Vagina (tissue), 2 donors: ENCODE measurements at regions not wholly inside any gene's neighbourhood (a gene's known extent, or its start where the extent isn't known, plus 50 kb on each side); places are given as distances from the start of the nearest gene placed in this dataset.

ENCODE experiments used
- DNase-seq, 2 donors: peaks; one replicate each; pipeline ENCODE4 v3.0.0-alpha.2; 2017; ENCODE audit errors: extremely low spot score in 2 of 2
- H3K27ac ChIP-seq: fragments of 200-600 bp; sonication (generic); one replicate; pipeline ENCODE4 v1.5.1; 2019
- H3K27me3 ChIP-seq: fragments of 200-600 bp; sonication (generic); one replicate; pipeline ENCODE4 v1.5.1; 2019
- H3K36me3 ChIP-seq, 2 donors: fragments of 200-600 bp; sonication (generic); one replicate each; pipeline ENCODE4 v1.5.1; 2017 to 2019
- H3K4me1 ChIP-seq: fragments of 200-600 bp; sonication (generic); one replicate; pipeline ENCODE4 v1.5.1; 2019
- H3K4me3 ChIP-seq, 2 donors: fragments of 200-600 bp; sonication (generic); 1 replicate in 1 of 2; 2 replicates in 1 of 2; pipeline ENCODE4 v1.5.1; 2016 to 2019
- H3K9me3 ChIP-seq: fragments of 200-600 bp; sonication (generic); one replicate; pipeline ENCODE4 v1.5.1; 2019
- POLR2A ChIP-seq, 2 donors: fragments of 450-650 bp; IDR thresholded peaks; one replicate each; pipeline ENCODE4 v1.6.1; 2017; ENCODE audit warnings: antibody characterized with exemption in 2 of 2, mild to moderate bottlenecking in 2 of 2, moderate library complexity in 2 of 2
- POLR2AphosphoS5 ChIP-seq, 2 donors: sonication (generic); formaldehyde crosslinking; IDR thresholded peaks; one replicate each; pipeline ENCODE4 v1.9.0; 2017; ENCODE audit warnings: antibody characterized with exemption in 2 of 2, mild to moderate bottlenecking in 2 of 2, low read depth in 1 of 2; ENCODE audit not compliant: insufficient read depth in 1 of 2
- intact Hi-C: fragments of 100-400 bp; cut with DNase I; formaldehyde crosslinking; loops from one replicate; pipeline ENCODE4 v1.15.1; 2023
- TF ChIP-seq, protein P1 (sequence below), 3 experiments: fragments of 450-650 bp in 2 of 3; fragments of 200-600 bp in 1 of 3; sonication (generic) in 1 of 3; IDR thresholded peaks; one replicate each; pipeline ENCODE4 v1.5.1; 2017 to 2019; ENCODE audit warnings: antibody characterized with exemption in 3 of 3, mild to moderate bottlenecking in 2 of 3, moderate library complexity in 2 of 3

DNA sequence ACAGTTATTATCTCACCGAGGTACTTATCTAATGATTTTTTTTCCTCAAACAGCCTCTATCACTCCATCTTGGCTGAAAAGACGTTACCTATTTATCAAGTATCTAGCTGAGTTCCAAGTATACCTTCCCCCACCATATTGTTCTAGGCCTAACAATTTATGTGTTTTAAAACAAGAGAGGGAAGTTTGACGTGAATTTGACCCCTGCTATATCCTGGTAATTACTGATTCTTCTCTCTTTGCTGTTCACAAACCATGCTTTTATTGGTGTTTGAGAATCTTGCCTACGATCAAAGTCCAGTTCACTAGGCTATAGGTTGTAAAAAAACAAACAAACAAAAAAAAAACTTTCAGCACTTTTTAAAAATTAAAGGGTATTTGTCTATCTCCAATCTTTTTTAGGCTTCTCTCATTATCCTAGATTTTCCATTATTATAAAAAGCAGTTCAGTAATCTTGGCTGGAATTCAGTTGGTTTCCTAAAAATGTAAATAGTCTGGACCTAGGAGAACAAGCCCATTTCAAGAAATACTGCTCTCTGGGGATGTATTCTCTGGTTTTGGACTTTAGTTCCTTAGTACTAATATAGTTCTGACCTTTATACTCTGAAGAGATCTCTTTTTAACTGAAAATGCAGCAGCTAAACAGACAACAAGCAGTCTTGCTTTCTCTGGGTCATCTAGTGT lies 505.4 kb downstream of the CPS1 start:
- TF ChIP-seq POLR2A (IDR thresholded peaks at IDR 0.05) (no peak), POLR2AphosphoS5 (IDR thresholded peaks at IDR 0.05; ENCODE audit: insufficient read depth in 1 of 2, low read depth in 1 of 2) (no peak)
- TF ChIP-seq, protein P1, sequence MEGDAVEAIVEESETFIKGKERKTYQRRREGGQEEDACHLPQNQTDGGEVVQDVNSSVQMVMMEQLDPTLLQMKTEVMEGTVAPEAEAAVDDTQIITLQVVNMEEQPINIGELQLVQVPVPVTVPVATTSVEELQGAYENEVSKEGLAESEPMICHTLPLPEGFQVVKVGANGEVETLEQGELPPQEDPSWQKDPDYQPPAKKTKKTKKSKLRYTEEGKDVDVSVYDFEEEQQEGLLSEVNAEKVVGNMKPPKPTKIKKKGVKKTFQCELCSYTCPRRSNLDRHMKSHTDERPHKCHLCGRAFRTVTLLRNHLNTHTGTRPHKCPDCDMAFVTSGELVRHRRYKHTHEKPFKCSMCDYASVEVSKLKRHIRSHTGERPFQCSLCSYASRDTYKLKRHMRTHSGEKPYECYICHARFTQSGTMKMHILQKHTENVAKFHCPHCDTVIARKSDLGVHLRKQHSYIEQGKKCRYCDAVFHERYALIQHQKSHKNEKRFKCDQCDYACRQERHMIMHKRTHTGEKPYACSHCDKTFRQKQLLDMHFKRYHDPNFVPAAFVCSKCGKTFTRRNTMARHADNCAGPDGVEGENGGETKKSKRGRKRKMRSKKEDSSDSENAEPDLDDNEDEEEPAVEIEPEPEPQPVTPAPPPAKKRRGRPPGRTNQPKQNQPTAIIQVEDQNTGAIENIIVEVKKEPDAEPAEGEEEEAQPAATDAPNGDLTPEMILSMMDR (IDR thresholded peaks at IDR 0.05): no peak
- Histone ChIP-seq H3K9me3 (no peaks in the 10 kb centered on the region), H3K4me1 (no peaks in the 10 kb centered on the region), H3K4me3 (no peak overlapping the region), H3K36me3 (no peaks in the 10 kb centered on the region), H3K27me3 (no peaks in the 10 kb centered on the region), H3K27ac (no peak overlapping the region)
- intact Hi-C loops: no loop called here
- no peak for DNase-seq

DNA sequence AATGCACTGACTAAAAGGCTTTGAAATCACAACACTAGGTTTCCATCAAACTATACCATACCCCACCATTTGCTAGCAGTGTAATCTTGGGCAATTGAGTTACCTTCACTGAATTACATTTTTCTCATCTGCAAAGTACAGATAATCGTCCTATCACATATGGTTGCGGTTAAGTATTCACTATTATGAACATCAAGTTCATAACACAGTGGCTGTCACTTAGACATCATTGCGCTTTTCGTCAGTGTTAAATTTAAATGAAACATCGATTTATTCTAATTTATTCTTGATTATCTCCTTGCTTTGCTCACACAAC lies 505.9 kb downstream of the CPS1 start:
- no peak overlapping the region for H3K27ac ChIP-seq
- no peak overlapping the region for H3K4me3 ChIP-seq
- no peaks in the 10 kb centered on the region for H3K27me3 ChIP-seq
- no peak for TF ChIP-seq POLR2A (IDR thresholded peaks at IDR 0.05)
- no peak for TF ChIP-seq POLR2AphosphoS5 (IDR thresholded peaks at IDR 0.05; ENCODE audit: insufficient read depth in 1 of 2, low read depth in 1 of 2)
- TF ChIP-seq, protein P1 (IDR thresholded peaks at IDR 0.05): no peak
- DNase-seq: no peak
- H3K36me3 ChIP-seq: no peaks in the 10 kb centered on the region
- no peaks in the 10 kb centered on the region for H3K9me3 ChIP-seq
- intact Hi-C loops: no loop called here
- no peaks in the 10 kb centered on the region for H3K4me1 ChIP-seq

DNA sequence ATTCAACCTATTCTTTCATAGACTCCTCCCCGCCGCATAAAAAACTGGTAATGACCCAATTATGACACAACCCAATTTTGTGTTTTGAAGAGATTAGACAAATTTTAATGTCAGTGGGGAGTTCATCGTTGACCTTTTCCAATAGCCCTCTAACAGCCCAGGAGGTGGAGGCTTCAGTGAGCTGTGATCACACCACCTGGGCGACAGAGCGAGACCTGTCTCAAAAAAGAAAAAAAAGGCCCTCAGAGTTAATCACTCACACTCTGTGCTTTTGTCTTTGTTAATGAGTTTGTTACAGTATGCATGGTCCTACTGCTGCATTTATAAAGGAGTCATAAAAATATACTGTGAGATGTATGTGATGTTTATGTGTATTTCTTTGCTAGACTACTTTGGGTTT lies 510.6 kb downstream of the CPS1 start:
- no peak for DNase-seq
- Histone ChIP-seq H3K9me3 (no peaks in the 10 kb centered on the region), H3K4me1 (no peaks in the 10 kb centered on the region), H3K4me3 (no peak overlapping the region), H3K36me3 (no peaks in the 10 kb centered on the region), H3K27me3 (no peaks in the 10 kb centered on the region), H3K27ac (no peak overlapping the region)
- TF ChIP-seq, protein P1 (IDR thresholded peaks at IDR 0.05): no peak
- TF ChIP-seq POLR2A (IDR thresholded peaks at IDR 0.05) (no peak), POLR2AphosphoS5 (IDR thresholded peaks at IDR 0.05; ENCODE audit: insufficient read depth in 1 of 2, low read depth in 1 of 2) (no peak)
- intact Hi-C loops: no loop called here

DNA sequence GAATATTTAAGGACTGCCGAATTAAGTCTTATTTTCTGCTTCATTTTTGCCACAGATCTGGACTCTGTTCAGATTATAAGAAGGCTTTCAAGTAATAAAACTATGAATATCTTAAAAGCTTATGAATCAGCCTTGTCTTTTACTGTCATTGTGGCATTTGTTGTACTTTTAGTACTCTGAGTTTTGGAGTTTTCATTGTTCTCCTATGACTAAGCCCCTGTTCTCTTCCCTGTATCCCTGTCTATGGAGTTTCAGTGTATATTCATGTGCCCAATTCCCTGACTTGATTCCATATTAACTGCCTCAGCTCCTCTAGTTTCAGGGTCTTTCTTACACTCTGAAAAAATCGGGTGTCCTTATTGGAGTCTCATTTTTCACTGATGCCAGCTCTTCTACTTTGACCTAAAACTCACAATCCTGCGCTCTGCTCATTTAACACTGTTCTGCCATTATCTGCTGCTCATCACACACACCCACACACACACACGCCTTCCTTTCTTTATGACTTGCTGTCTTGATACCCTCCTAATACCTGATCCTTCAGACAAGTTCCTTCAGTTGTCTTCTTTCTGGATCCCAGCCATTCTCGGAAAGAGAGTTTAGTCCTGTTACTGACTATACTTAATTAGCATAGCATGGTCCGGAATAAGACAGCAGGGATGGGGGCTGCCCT lies 511.8 kb downstream of the CPS1 start:
- Histone ChIP-seq H3K9me3 (no peaks in the 10 kb centered on the region), H3K4me3 (no peak overlapping the region), H3K36me3 (no peaks in the 10 kb centered on the region), H3K27me3 (no peaks in the 10 kb centered on the region), H3K4me1 (no peaks in the 10 kb centered on the region), H3K27ac (no peak overlapping the region)
- TF ChIP-seq, protein P1 (IDR thresholded peaks at IDR 0.05): no peak
- TF ChIP-seq POLR2AphosphoS5 (IDR thresholded peaks at IDR 0.05; ENCODE audit: insufficient read depth in 1 of 2, low read depth in 1 of 2): no peak
- no peak for TF ChIP-seq POLR2A (IDR thresholded peaks at IDR 0.05)
- no peak for DNase-seq
- intact Hi-C loops: no loop called here

DNA sequence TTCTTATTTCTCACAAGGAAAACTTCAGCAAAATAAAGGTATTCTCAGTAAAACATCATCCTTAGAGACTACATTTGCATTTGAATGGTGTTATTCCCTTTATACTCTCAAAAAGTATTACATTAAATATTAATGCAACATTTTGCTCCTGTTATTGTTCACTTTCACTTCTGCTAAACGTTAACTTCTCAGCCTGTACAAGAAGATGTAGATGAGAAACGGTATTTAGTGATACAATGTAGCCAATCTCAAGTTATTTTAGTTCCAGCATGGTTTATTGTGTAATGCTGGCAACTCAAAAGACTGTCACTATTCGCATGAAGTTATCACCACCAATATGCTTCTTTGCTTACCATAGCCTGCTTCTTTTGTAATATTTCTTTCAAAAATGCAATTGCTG lies 514.1 kb downstream of the CPS1 start:
- no peak for DNase-seq

More for the DNA sequence above, 514.1 kb downstream of the CPS1 start:
- Histone ChIP-seq H3K4me3 (no peak overlapping the region), H3K4me1 (no peaks in the 10 kb centered on the region), H3K27ac (no peak overlapping the region), H3K36me3 (no peaks in the 10 kb centered on the region), H3K9me3 (no peaks in the 10 kb centered on the region), H3K27me3 (no peaks in the 10 kb centered on the region)
- TF ChIP-seq POLR2A (IDR thresholded peaks at IDR 0.05): no peak
- intact Hi-C loops: no loop called here
